Effector memory CD4-positive, alpha-beta T cell (primary cell): ENCODE measurements at regions not wholly inside any gene's neighbourhood (a gene's known extent, or its start where the extent isn't known, plus 50 kb on each side); places are given as distances from the start of the nearest gene placed in this dataset.

Source experiments
- DNase-seq, 3 donors: peaks; one replicate each; pipeline ENCODE4 v3.0.0-alpha.2; 2020
- H3K27ac ChIP-seq: 2 replicates; pipeline ENCODE4 v1.7.0; 2013; ENCODE audit warnings: mild to moderate bottlenecking, low read length, moderate library complexity; ENCODE audit not compliant: insufficient read depth, poor library complexity, severe bottlenecking
- H3K27me3 ChIP-seq: replicated peaks from 2 replicates; pipeline ENCODE4 v1.7.0; 2013; ENCODE audit warnings: mild to moderate bottlenecking, low read length; ENCODE audit not compliant: insufficient read depth, control insufficient read depth, poor library complexity, severe bottlenecking
- H3K36me3 ChIP-seq: 2 replicates; pipeline ENCODE4 v1.7.0; 2013; ENCODE audit warnings: mild to moderate bottlenecking, low read length, moderate library complexity; ENCODE audit not compliant: control insufficient read depth, insufficient read depth
- H3K4me1 ChIP-seq: 2 replicates; pipeline ENCODE4 v1.7.0; 2013; ENCODE audit warnings: low read length, mild to moderate bottlenecking; ENCODE audit not compliant: control insufficient read depth, insufficient read depth, poor library complexity, severe bottlenecking
- H3K4me3 ChIP-seq: 2 replicates; pipeline ENCODE4 v1.7.0; 2013; ENCODE audit warnings: low read length, low read depth, mild to moderate bottlenecking; ENCODE audit not compliant: insufficient read depth, poor library complexity, severe bottlenecking
- H3K9me3 ChIP-seq: 2 replicates; pipeline ENCODE4 v1.7.0; 2013; ENCODE audit warnings: mild to moderate bottlenecking, low read length, moderate library complexity; ENCODE audit not compliant: control insufficient read depth

GRCh38 chr6:26286168-26286877 lies 78.7 kb upstream of the BTN3A2 start:
- H3K9me3 ChIP-seq, result no peaks in the 10 kb centered on the region
- H3K36me3 ChIP-seq, result no peaks in the 10 kb centered on the region
- no peaks in the 10 kb centered on the region for H3K4me1 ChIP-seq
- H3K27ac ChIP-seq, result peak overlapping the region; percentile 71
- H3K4me3 ChIP-seq, result peak overlapping the region; percentile 64
- no peaks in the 10 kb centered on the region for H3K27me3 ChIP-seq
- DNase-seq, result peak; percentile 65 to 74 (median 67)

GRCh38 chr6:26288155-26288554 lies 76.8 kb upstream of the BTN3A2 start:
- Histone ChIP-seq H3K36me3 (no peaks in the 10 kb centered on the region), H3K4me3 (no peak overlapping the region), H3K4me1 (no peaks in the 10 kb centered on the region), H3K9me3 (no peaks in the 10 kb centered on the region), H3K27ac (no peak overlapping the region), H3K27me3 (no peaks in the 10 kb centered on the region)
- DNase-seq, result no peak

- Histone ChIP-seq H3K36me3 (no peaks in the 10 kb centered on the region), H3K9me3 (no peaks in the 10 kb centered on the region), H3K27ac (no peak overlapping the region), H3K27me3 (no peaks in the 10 kb centered on the region), H3K4me3 (no peak overlapping the region), H3K4me1 (no peaks in the 10 kb centered on the region)
- DNase-seq, result no peak
These were observed 74.1 kb upstream of the BTN3A2 start for GRCh38 chr6:26290941-26291340.

GRCh38 chr6:26292709-26293108 lies 72.3 kb upstream of the BTN3A2 start:
- DNase-seq, result no peak
- no peak overlapping the region for H3K27ac ChIP-seq

GRCh38 chr6:26294302-26294701 lies 70.7 kb upstream of the BTN3A2 start:
- Histone ChIP-seq H3K4me1 (no peaks in the 10 kb centered on the region), H3K9me3 (no peaks in the 10 kb centered on the region), H3K27me3 (no peaks in the 10 kb centered on the region), H3K36me3 (no peaks in the 10 kb centered on the region), H3K4me3 (no peak overlapping the region), H3K27ac (no peak overlapping the region)
- DNase-seq, result no peak

More at GRCh38 chr6:26292709-26293108, 72.3 kb upstream of the BTN3A2 start:
- no peaks in the 10 kb centered on the region for H3K4me1 ChIP-seq
- H3K36me3 ChIP-seq, result no peaks in the 10 kb centered on the region
- H3K27me3 ChIP-seq, result no peaks in the 10 kb centered on the region
- H3K9me3 ChIP-seq, result no peaks in the 10 kb centered on the region
- H3K4me3 ChIP-seq, result no peak overlapping the region

GRCh38 chr6:26295691-26296555 lies 69.1 kb upstream of the BTN3A2 start:
- Histone ChIP-seq H3K27me3 (no peaks in the 10 kb centered on the region), H3K4me1 (no peaks in the 10 kb centered on the region), H3K4me3 (no peak overlapping the region), H3K9me3 (no peaks in the 10 kb centered on the region), H3K36me3 (no peaks in the 10 kb centered on the region), H3K27ac (no peak overlapping the region)
- DNase-seq, result no peak

GRCh38 chr6:26296556-26296856 lies 68.5 kb upstream of the BTN3A2 start:
- Histone ChIP-seq H3K36me3 (no peaks in the 10 kb centered on the region), H3K4me3 (no peak overlapping the region), H3K4me1 (no peaks in the 10 kb centered on the region), H3K27ac (no peak overlapping the region), H3K9me3 (no peaks in the 10 kb centered on the region), H3K27me3 (no peaks in the 10 kb centered on the region)
- no peak for DNase-seq

GRCh38 chr6:26296857-26297648 lies 67.9 kb upstream of the BTN3A2 start:
- Histone ChIP-seq H3K27ac (no peak overlapping the region), H3K4me3 (no peak overlapping the region), H3K27me3 (no peaks in the 10 kb centered on the region), H3K9me3 (no peaks in the 10 kb centered on the region), H3K4me1 (no peaks in the 10 kb centered on the region), H3K36me3 (no peaks in the 10 kb centered on the region)
- no peak for DNase-seq

GRCh38 chr6:26299286-26300042 lies 65.5 kb upstream of the BTN3A2 start:
- Histone ChIP-seq H3K36me3 (no peaks in the 10 kb centered on the region), H3K9me3 (no peaks in the 10 kb centered on the region), H3K27ac (no peak overlapping the region), H3K4me3 (no peak overlapping the region), H3K4me1 (no peaks in the 10 kb centered on the region), H3K27me3 (no peaks in the 10 kb centered on the region)
- no peak for DNase-seq
